ENCODE measurements at regions not wholly inside any gene's neighbourhood (a gene's known extent, or its start where the extent isn't known, plus 50 kb on each side); places are given as distances from the start of the nearest gene placed in this dataset.

DNA sequence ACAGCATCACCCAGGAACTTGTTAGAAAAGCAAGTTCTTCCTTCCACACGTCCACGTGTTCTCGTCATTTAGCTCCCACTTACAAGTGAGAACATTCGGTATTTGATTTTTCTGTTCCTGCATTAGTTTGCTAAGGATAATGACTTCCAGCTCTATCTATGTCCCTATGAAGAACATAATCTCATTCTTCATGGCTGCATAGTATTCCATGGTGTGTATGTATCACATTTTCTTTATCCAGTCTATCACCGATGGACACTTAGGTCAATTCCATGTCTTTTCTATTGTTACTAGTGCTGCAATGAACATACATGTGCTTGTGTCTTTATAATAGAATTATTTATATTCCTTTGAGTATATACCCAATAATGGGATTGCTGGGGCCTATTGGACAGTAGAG is 368.7 kb upstream of the RUNX1 start:
- CTCF ChIA-PET, result interaction anchor here (1.5 kb wide), 1 partner anchor 17 kb away, joined by 5 read pairs; no protein-coding TSS in a partner anchor
- Histone ChIP-seq H3K9me1 (replicated peaks; ENCODE audit: control insufficient read depth, extremely low read depth, insufficient read depth, low read length) (no peaks in the 10 kb centered on the region), H3K27ac (ENCODE audit: insufficient read depth, low read depth, low read length) (no peak overlapping the region), H3K9ac (replicated peaks; ENCODE audit: extremely low read depth, insufficient read depth, low read length) (no peak overlapping the region), H3K4me3 (replicated peaks in 1 of 3; ENCODE audit: insufficient read depth in 1 of 3, low read depth in 1 of 3, low read length in 3 of 3) (no peak overlapping the region), H3K9me3 (replicated peaks; ENCODE audit: control insufficient read depth, insufficient read depth, low read length) (peaks cover 2% of the 10 kb centered on the region), H3K4me2 (ENCODE audit: insufficient read depth, low read length) (no peak overlapping the region), H2AFZ (ENCODE audit: low read depth, low read length) (no peak overlapping the region), H3K27me3 (ENCODE audit: control insufficient read depth in 2 of 2, insufficient read depth in 2 of 2, low read length in 2 of 2) (peaks cover 7 to 16% of the 10 kb centered on the region in 2 experiments), H3K36me3 (ENCODE audit: control insufficient read depth in 2 of 2, extremely low read depth in 1 of 2, insufficient read depth in 2 of 2, low read length in 2 of 2) (no peaks in the 10 kb centered on the region), H4K20me1 (replicated peaks; ENCODE audit: control insufficient read depth, extremely low read depth, insufficient read depth, low read length) (no peaks in the 10 kb centered on the region), H3K79me2 (ENCODE audit: control insufficient read depth, insufficient read depth, low read length) (no peaks in the 10 kb centered on the region), H3K4me1 (ENCODE audit: control insufficient read depth, extremely low read depth, insufficient read depth, low read length) (no peaks in the 10 kb centered on the region)
- intact Hi-C loops (cut with micrococcal nuclease) (no loop called here), dilution Hi-C loops (cut with MboI; ENCODE audit: extremely low pct_ligation_motif_present, low sequenced_read_pairs) (no loop called here)
- DNase-seq (ENCODE audit: low read depth, low spot score) (no peak), FAIRE-seq (no peak)
- TF ChIP-seq EZH2 (IDR thresholded peaks at IDR 0.05; ENCODE audit: borderline replicate concordance, low read depth, low read length, severe bottlenecking), result no peak
- no peak for TF ChIP-seq POLR2AphosphoS5 (IDR thresholded peaks at IDR 0.05; ENCODE audit: insufficient read depth, low read depth, low read length)
- TF ChIP-seq JUN (IDR thresholded peaks at IDR 0.05; ENCODE audit: borderline replicate concordance, insufficient read depth, insufficient read length, low read depth), result no peak
- TF ChIP-seq GATA2 (IDR thresholded peaks at IDR 0.05; ENCODE audit: insufficient read depth, insufficient read length, low read depth, low read length), result no peak
- no peak for TF ChIP-seq MYC (IDR thresholded peaks at IDR 0.05; ENCODE audit: low read depth, low read length)
- TF ChIP-seq, protein P1, sequence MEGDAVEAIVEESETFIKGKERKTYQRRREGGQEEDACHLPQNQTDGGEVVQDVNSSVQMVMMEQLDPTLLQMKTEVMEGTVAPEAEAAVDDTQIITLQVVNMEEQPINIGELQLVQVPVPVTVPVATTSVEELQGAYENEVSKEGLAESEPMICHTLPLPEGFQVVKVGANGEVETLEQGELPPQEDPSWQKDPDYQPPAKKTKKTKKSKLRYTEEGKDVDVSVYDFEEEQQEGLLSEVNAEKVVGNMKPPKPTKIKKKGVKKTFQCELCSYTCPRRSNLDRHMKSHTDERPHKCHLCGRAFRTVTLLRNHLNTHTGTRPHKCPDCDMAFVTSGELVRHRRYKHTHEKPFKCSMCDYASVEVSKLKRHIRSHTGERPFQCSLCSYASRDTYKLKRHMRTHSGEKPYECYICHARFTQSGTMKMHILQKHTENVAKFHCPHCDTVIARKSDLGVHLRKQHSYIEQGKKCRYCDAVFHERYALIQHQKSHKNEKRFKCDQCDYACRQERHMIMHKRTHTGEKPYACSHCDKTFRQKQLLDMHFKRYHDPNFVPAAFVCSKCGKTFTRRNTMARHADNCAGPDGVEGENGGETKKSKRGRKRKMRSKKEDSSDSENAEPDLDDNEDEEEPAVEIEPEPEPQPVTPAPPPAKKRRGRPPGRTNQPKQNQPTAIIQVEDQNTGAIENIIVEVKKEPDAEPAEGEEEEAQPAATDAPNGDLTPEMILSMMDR (IDR thresholded peaks at IDR 0.05; ENCODE audit: extremely low read depth in 1 of 2, insufficient read depth in 1 of 2, low read depth in 1 of 2, low read length in 2 of 2), result no peak
- no peak for TF ChIP-seq FOS (IDR thresholded peaks at IDR 0.05; ENCODE audit: borderline replicate concordance, insufficient read depth, low read length)
- no peak for TF ChIP-seq POLR2A (IDR thresholded peaks at IDR 0.05; ENCODE audit: low read depth, low read length)
- TF ChIP-seq, protein P2, sequence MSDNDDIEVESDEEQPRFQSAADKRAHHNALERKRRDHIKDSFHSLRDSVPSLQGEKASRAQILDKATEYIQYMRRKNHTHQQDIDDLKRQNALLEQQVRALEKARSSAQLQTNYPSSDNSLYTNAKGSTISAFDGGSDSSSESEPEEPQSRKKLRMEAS (IDR thresholded peaks at IDR 0.05; ENCODE audit: insufficient read depth, insufficient read length), result no peak
- POLR2A ChIA-PET, result no interaction called here
- BruUV-seq (replicated peaks), result no TSS peak

All from endothelial cell of umbilical vein (primary cell).